Suprapubic skin (tissue), 4 donors: ENCODE measurements at regions not wholly inside any gene's neighbourhood (a gene's known extent, or its start where the extent isn't known, plus 50 kb on each side); places are given as distances from the start of the nearest gene placed in this dataset.

ENCODE experiments used
- EP300 ChIP-seq: sonication (generic); formaldehyde crosslinking; IDR thresholded peaks from one replicate; pipeline ENCODE4 v1.6.1; 2017; ENCODE audit warnings: antibody characterized with exemption
- POLR2A ChIP-seq, 2 donors: fragments of 450-650 bp; IDR thresholded peaks; one replicate each; pipeline ENCODE4 v1.6.1; 2017; ENCODE audit warnings: antibody characterized with exemption in 2 of 2, mild to moderate bottlenecking in 2 of 2, moderate library complexity in 2 of 2
- POLR2AphosphoS5 ChIP-seq, 3 donors: sonication (generic); formaldehyde crosslinking; IDR thresholded peaks; one replicate each; pipeline ENCODE4 v1.6.1; 2017; ENCODE audit warnings: antibody characterized with exemption in 3 of 3
- TF ChIP-seq, protein P1 (sequence below), 2 donors: fragments of 200-600 bp in 1 of 2; fragments of 450-650 bp in 1 of 2; sonication (generic) in 1 of 2; IDR thresholded peaks; one replicate each; pipeline ENCODE4 v1.5.1; 2016 to 2019; ENCODE audit warnings: antibody characterized with exemption in 2 of 2, mild to moderate bottlenecking in 1 of 2, moderate library complexity in 1 of 2

DNA sequence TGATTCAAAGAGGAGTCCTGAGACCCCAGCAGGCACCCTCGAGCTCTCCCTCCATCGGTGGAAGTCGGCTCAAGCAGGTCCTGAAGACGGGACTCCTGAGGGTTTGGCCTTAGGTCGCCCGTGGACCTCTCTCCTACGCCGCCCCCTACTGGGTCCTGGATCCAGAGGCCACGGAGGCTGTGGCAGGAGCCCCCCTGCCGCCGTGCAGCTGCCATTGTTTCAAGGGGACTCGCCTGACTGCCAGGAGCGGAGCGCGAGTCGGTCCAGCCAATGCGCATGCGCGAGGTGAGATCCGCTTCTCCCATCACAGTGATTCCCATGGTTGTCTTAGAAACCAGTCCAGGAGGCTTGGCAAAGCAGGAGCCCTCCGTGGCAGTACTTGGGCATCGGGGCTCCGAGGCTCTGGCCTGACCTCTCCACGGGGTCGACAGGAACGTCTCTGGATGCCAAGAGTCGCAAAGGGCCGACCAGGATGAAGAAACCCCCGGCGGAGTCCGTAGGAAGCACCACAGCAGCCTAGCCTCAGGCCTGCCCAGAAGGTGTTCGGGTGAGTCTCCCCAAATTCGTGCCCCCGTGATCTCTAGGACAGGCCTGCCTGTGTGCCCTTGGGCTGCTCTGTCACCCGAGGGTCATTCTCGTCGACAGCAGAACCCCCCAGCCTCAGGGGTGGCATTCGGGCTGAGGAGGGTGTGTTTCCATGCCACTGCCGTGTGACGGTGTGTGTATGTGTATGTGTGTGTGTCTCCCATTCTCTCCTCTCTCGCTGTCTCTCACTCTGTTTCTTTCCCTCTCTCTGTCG is 322.3 kb downstream of the ZNF716 start:
- TF ChIP-seq POLR2A (IDR thresholded peaks at IDR 0.05) (no peak), EP300 (no peak), POLR2AphosphoS5 (IDR thresholded peaks at IDR 0.05) (no peak)
- TF ChIP-seq, protein P1, sequence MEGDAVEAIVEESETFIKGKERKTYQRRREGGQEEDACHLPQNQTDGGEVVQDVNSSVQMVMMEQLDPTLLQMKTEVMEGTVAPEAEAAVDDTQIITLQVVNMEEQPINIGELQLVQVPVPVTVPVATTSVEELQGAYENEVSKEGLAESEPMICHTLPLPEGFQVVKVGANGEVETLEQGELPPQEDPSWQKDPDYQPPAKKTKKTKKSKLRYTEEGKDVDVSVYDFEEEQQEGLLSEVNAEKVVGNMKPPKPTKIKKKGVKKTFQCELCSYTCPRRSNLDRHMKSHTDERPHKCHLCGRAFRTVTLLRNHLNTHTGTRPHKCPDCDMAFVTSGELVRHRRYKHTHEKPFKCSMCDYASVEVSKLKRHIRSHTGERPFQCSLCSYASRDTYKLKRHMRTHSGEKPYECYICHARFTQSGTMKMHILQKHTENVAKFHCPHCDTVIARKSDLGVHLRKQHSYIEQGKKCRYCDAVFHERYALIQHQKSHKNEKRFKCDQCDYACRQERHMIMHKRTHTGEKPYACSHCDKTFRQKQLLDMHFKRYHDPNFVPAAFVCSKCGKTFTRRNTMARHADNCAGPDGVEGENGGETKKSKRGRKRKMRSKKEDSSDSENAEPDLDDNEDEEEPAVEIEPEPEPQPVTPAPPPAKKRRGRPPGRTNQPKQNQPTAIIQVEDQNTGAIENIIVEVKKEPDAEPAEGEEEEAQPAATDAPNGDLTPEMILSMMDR (IDR thresholded peaks at IDR 0.05) = no peak
